Stomach smooth muscle (tissue), 2 donors: ENCODE measurements at regions not wholly inside any gene's neighbourhood (a gene's known extent, or its start where the extent isn't known, plus 50 kb on each side); places are given as distances from the start of the nearest gene placed in this dataset.

ENCODE experiments used
- H3K27ac ChIP-seq: one replicate; pipeline ENCODE4 v1.7.0; 2013; ENCODE audit warnings: mild to moderate bottlenecking, low read length, inconsistent platforms
- H3K27me3 ChIP-seq, 2 donors: one replicate each; pipeline ENCODE4 v1.7.0; 2013; ENCODE audit warnings: low read length in 2 of 2; ENCODE audit not compliant: insufficient read depth in 2 of 2, control insufficient read depth in 1 of 2
- H3K36me3 ChIP-seq, 2 donors: one replicate each; pipeline ENCODE4 v1.7.0; 2013; ENCODE audit warnings: low read length in 2 of 2; ENCODE audit not compliant: control insufficient read depth in 2 of 2, insufficient read depth in 2 of 2
- H3K4me1 ChIP-seq: one replicate; pipeline ENCODE4 v1.7.0; 2013; ENCODE audit warnings: low read length; ENCODE audit not compliant: control insufficient read depth, insufficient read depth
- H3K4me3 ChIP-seq, 2 donors: one replicate each; pipeline ENCODE4 v1.7.0; 2013; ENCODE audit warnings: low read length in 2 of 2
- H3K9ac ChIP-seq, 2 donors: one replicate each; pipeline ENCODE4 v1.7.0; 2013; ENCODE audit warnings: low read length in 2 of 2, mild to moderate bottlenecking in 1 of 2
- H3K9me3 ChIP-seq, 2 donors: one replicate each; pipeline ENCODE4 v1.7.0; 2013; ENCODE audit warnings: low read length in 2 of 2; ENCODE audit not compliant: control insufficient read depth in 2 of 2
- donor health status: healthy.
- donor health status: Pancreatic carcinoma.

- H3K4me3 ChIP-seq: no peak overlapping the region
- H3K4me1 ChIP-seq: peaks cover 25% of the 10 kb centered on the region
- no peak overlapping the region for H3K27ac ChIP-seq
- H3K9me3 ChIP-seq: no peaks in the 10 kb centered on the region
- H3K9ac ChIP-seq: no peak overlapping the region
- H3K36me3 ChIP-seq: no peaks in the 10 kb centered on the region
- H3K27me3 ChIP-seq: no peaks in the 10 kb centered on the region
Observed at GRCh38 chr1:8214501-8215173, 103.3 kb upstream of the SLC45A1 start.

GRCh38 chr1:8213676-8214075 lies 104.2 kb upstream of the SLC45A1 start:
- H3K27ac ChIP-seq: no peak overlapping the region
- H3K4me1 ChIP-seq: peaks cover 25% of the 10 kb centered on the region
- H3K27me3 ChIP-seq: no peaks in the 10 kb centered on the region
- no peak overlapping the region for H3K4me3 ChIP-seq
- no peak overlapping the region for H3K9ac ChIP-seq
- H3K9me3 ChIP-seq: no peaks in the 10 kb centered on the region
- H3K36me3 ChIP-seq: no peaks in the 10 kb centered on the region

- no peak overlapping the region for H3K9ac ChIP-seq
- H3K36me3 ChIP-seq: no peaks in the 10 kb centered on the region
- H3K27me3 ChIP-seq: no peaks in the 10 kb centered on the region
- H3K27ac ChIP-seq: no peak overlapping the region
- H3K4me1 ChIP-seq: peaks cover 25% of the 10 kb centered on the region
- no peaks in the 10 kb centered on the region for H3K9me3 ChIP-seq
- H3K4me3 ChIP-seq: no peak overlapping the region
Observed at GRCh38 chr1:8213136-8213535, 104.8 kb upstream of the SLC45A1 start.

- Histone ChIP-seq H3K36me3 (no peaks in the 10 kb centered on the region), H3K9me3 (no peaks in the 10 kb centered on the region), H3K4me1 (peaks cover 23% of the 10 kb centered on the region), H3K4me3 (no peak overlapping the region), H3K27me3 (no peaks in the 10 kb centered on the region), H3K9ac (no peak overlapping the region), H3K27ac (no peak overlapping the region)
Observed at GRCh38 chr1:8212580-8213031, 105.3 kb upstream of the SLC45A1 start.

- no peak overlapping the region for H3K4me3 ChIP-seq
- no peaks in the 10 kb centered on the region for H3K36me3 ChIP-seq
- no peaks in the 10 kb centered on the region for H3K27me3 ChIP-seq
- no peak overlapping the region for H3K27ac ChIP-seq
- H3K9me3 ChIP-seq: no peaks in the 10 kb centered on the region
- no peak overlapping the region for H3K9ac ChIP-seq
- peaks cover 19% of the 10 kb centered on the region for H3K4me1 ChIP-seq
Observed at GRCh38 chr1:8211883-8212579, 105.9 kb upstream of the SLC45A1 start.

GRCh38 chr1:8211251-8211882 lies 106.5 kb upstream of the SLC45A1 start:
- Histone ChIP-seq H3K36me3 (no peaks in the 10 kb centered on the region), H3K9me3 (no peaks in the 10 kb centered on the region), H3K27ac (no peak overlapping the region), H3K4me1 (peaks cover 13% of the 10 kb centered on the region), H3K9ac (no peak overlapping the region), H3K27me3 (no peaks in the 10 kb centered on the region), H3K4me3 (no peak overlapping the region)

- peaks cover 35% of the 10 kb centered on the region for H3K4me1 ChIP-seq
- no peak overlapping the region for H3K9ac ChIP-seq
- no peaks in the 10 kb centered on the region for H3K36me3 ChIP-seq
- no peaks in the 10 kb centered on the region for H3K9me3 ChIP-seq
- no peak overlapping the region for H3K27ac ChIP-seq
- H3K27me3 ChIP-seq: no peaks in the 10 kb centered on the region
- no peak overlapping the region for H3K4me3 ChIP-seq
Observed at GRCh38 chr1:8207202-8207601, 110.7 kb upstream of the SLC45A1 start.

GRCh38 chr1:8206391-8206790 lies 111.5 kb upstream of the SLC45A1 start:
- Histone ChIP-seq H3K36me3 (no peaks in the 10 kb centered on the region), H3K27me3 (no peaks in the 10 kb centered on the region), H3K9me3 (no peaks in the 10 kb centered on the region), H3K4me1 (peaks cover 41% of the 10 kb centered on the region), H3K9ac (peak overlapping the region in 1 of 2 donors; percentile 19), H3K4me3 (no peak overlapping the region), H3K27ac (no peak overlapping the region)

- H3K36me3 ChIP-seq: no peaks in the 10 kb centered on the region
- H3K4me1 ChIP-seq: peaks cover 47% of the 10 kb centered on the region
- H3K9me3 ChIP-seq: no peaks in the 10 kb centered on the region
- H3K27me3 ChIP-seq: no peaks in the 10 kb centered on the region
- H3K4me3 ChIP-seq: no peak overlapping the region
- no peak overlapping the region for H3K9ac ChIP-seq
- H3K27ac ChIP-seq: peak overlapping the region; percentile 100
Observed at GRCh38 chr1:8205771-8206170, 112.1 kb upstream of the SLC45A1 start.

- H3K4me1 ChIP-seq: peaks cover 56% of the 10 kb centered on the region
- H3K9me3 ChIP-seq: no peaks in the 10 kb centered on the region
- H3K36me3 ChIP-seq: no peaks in the 10 kb centered on the region
- H3K27me3 ChIP-seq: no peaks in the 10 kb centered on the region
- no peak overlapping the region for H3K4me3 ChIP-seq
- no peak overlapping the region for H3K9ac ChIP-seq
- peak overlapping the region; percentile 100 for H3K27ac ChIP-seq
Observed at GRCh38 chr1:8204826-8205225, 113.1 kb upstream of the SLC45A1 start.

GRCh38 chr1:8203551-8203950 lies 114.4 kb upstream of the SLC45A1 start:
- Histone ChIP-seq H3K9ac (peak overlapping the region; percentile 56 to 72), H3K4me3 (no peak overlapping the region), H3K27me3 (no peaks in the 10 kb centered on the region), H3K4me1 (peaks cover 59% of the 10 kb centered on the region), H3K36me3 (no peaks in the 10 kb centered on the region), H3K9me3 (no peaks in the 10 kb centered on the region), H3K27ac (peak overlapping the region; percentile 100)
